ENCODE measurements at regions not wholly inside any gene's neighbourhood (a gene's known extent, or its start where the extent isn't known, plus 50 kb on each side); places are given as distances from the start of the nearest gene placed in this dataset.
A peak's percentile ranks its signal among the peaks of the same experiment; 100 is the strongest.

DNA sequence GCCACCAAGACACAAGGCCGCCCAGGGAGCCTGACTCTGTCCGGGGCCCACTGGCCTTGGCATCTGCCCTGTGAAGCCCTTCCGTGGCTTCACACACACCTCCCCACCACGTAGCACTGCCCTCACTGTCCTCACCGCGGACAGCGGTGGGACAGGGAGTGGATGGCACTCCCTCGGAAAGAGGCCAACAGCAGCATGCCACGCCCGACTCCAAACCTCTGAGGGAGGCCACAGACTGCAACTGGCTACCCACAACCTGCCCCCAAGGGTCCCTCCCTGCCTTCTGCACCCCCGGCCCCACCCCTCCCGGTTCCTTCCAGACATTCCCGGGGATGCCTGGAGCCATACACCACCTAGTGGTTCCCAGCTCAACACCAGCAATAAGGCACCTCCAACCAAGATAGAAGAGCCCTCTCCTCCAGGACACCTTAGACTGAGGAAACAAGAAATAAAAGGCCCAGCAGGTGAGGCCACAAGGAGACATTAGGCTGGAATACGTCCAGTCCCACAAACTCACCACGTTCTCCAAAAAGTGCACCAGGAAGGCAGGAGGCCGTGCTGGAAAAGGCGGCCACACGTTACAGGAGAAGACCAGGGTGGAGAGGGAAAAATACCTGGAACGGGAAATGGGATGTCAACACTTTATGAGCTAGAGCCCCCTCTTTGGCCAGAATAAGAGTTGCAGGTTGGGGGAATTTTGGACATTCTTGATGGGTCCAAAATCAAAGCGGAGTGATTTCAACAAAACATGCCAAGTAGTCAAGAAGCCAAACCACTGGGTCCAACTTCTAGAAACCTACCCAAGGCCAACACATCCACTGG lies 310.0 kb downstream of the SOX9 start:
- ATAC-seq: peak; percentile 64
- TF ChIP-seq ZFP30 (CRISPR knock-in tag; IDR thresholded peaks at IDR 0.05) (no peak), OSR1 (CRISPR knock-in tag; IDR thresholded peaks at IDR 0.05) (no peak), ISL1 (CRISPR knock-in tag; IDR thresholded peaks at IDR 0.05) (no peak), ZNF70 (CRISPR knock-in tag; IDR thresholded peaks at IDR 0.05) (no peak), ZNF565 (CRISPR knock-in tag; conservative IDR thresholded peaks at IDR 0.05; ENCODE audit: low read depth) (no peak), PPARA (CRISPR knock-in tag; IDR thresholded peaks at IDR 0.05; ENCODE audit: borderline replicate concordance) (no peak), ZC3H10 (CRISPR knock-in tag; IDR thresholded peaks at IDR 0.05) (no peak), RARB (CRISPR knock-in tag; IDR thresholded peaks at IDR 0.05) (no peak), GLIS3 (CRISPR knock-in tag; IDR thresholded peaks at IDR 0.05) (no peak), BACH2 (CRISPR knock-in tag; IDR thresholded peaks at IDR 0.05; ENCODE audit: borderline replicate concordance) (no peak)
- TF ChIP-seq, protein P1, sequence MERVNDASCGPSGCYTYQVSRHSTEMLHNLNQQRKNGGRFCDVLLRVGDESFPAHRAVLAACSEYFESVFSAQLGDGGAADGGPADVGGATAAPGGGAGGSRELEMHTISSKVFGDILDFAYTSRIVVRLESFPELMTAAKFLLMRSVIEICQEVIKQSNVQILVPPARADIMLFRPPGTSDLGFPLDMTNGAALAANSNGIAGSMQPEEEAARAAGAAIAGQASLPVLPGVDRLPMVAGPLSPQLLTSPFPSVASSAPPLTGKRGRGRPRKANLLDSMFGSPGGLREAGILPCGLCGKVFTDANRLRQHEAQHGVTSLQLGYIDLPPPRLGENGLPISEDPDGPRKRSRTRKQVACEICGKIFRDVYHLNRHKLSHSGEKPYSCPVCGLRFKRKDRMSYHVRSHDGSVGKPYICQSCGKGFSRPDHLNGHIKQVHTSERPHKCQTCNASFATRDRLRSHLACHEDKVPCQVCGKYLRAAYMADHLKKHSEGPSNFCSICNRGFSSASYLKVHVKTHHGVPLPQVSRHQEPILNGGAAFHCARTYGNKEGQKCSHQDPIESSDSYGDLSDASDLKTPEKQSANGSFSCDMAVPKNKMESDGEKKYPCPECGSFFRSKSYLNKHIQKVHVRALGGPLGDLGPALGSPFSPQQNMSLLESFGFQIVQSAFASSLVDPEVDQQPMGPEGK (CRISPR knock-in tag; IDR thresholded peaks at IDR 0.05; ENCODE audit: borderline replicate concordance): no peak
- TF ChIP-seq, protein P2, sequence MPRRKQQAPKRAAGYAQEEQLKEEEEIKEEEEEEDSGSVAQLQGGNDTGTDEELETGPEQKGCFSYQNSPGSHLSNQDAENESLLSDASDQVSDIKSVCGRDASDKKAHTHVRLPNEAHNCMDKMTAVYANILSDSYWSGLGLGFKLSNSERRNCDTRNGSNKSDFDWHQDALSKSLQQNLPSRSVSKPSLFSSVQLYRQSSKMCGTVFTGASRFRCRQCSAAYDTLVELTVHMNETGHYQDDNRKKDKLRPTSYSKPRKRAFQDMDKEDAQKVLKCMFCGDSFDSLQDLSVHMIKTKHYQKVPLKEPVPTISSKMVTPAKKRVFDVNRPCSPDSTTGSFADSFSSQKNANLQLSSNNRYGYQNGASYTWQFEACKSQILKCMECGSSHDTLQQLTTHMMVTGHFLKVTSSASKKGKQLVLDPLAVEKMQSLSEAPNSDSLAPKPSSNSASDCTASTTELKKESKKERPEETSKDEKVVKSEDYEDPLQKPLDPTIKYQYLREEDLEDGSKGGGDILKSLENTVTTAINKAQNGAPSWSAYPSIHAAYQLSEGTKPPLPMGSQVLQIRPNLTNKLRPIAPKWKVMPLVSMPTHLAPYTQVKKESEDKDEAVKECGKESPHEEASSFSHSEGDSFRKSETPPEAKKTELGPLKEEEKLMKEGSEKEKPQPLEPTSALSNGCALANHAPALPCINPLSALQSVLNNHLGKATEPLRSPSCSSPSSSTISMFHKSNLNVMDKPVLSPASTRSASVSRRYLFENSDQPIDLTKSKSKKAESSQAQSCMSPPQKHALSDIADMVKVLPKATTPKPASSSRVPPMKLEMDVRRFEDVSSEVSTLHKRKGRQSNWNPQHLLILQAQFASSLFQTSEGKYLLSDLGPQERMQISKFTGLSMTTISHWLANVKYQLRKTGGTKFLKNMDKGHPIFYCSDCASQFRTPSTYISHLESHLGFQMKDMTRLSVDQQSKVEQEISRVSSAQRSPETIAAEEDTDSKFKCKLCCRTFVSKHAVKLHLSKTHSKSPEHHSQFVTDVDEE (CRISPR knock-in tag; IDR thresholded peaks at IDR 0.05): no peak
- TF ChIP-seq, protein P3, sequence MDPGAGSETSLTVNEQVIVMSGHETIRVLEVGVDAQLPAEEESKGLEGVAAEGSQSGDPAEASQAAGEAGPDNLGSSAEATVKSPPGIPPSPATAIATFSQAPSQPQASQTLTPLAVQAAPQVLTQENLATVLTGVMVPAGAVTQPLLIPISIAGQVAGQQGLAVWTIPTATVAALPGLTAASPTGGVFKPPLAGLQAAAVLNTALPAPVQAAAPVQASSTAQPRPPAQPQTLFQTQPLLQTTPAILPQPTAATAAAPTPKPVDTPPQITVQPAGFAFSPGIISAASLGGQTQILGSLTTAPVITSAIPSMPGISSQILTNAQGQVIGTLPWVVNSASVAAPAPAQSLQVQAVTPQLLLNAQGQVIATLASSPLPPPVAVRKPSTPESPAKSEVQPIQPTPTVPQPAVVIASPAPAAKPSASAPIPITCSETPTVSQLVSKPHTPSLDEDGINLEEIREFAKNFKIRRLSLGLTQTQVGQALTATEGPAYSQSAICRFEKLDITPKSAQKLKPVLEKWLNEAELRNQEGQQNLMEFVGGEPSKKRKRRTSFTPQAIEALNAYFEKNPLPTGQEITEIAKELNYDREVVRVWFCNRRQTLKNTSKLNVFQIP (CRISPR knock-in tag; IDR thresholded peaks at IDR 0.05; ENCODE audit: borderline replicate concordance, low read depth): no peak

DNA sequence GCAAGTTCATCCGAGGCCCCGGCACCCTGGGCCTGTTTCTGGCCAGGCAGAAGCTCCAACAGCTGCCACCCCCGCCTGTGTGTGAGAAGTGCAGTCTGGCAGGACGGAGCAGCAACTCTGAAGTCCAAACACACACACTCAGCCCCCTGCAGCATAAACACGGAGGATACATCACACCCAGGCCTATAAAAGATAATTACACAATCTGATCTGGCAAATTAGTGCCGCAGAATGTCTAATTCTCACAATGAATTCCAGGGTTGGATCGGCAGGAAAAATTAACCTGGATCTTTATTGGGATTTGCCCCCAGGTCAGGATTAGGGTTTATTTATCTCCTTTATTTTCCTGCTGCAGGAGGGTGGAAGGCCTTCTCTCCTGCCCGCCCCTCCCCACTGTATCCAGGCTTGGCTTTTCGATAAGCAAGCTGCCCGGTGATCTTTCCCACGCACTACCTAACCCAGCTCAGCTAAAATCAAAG lies 311.4 kb downstream of the SOX9 start:
- peak; percentile 22; the same call in 1 of the 3 replicates for ATAC-seq
- TF ChIP-seq ZNF8 (CRISPR knock-in tag; IDR thresholded peaks at IDR 0.05) (no peak), RARB (CRISPR knock-in tag; IDR thresholded peaks at IDR 0.05) (no peak), ESRRG (CRISPR knock-in tag; IDR thresholded peaks at IDR 0.05) (no peak), ZFP3 (CRISPR knock-in tag; IDR thresholded peaks at IDR 0.05) (no peak), TCF4 (CRISPR knock-in tag; IDR thresholded peaks at IDR 0.05; ENCODE audit: borderline replicate concordance) (peak; percentile 55; the same call in 1 of the 2 replicates)

DNA sequence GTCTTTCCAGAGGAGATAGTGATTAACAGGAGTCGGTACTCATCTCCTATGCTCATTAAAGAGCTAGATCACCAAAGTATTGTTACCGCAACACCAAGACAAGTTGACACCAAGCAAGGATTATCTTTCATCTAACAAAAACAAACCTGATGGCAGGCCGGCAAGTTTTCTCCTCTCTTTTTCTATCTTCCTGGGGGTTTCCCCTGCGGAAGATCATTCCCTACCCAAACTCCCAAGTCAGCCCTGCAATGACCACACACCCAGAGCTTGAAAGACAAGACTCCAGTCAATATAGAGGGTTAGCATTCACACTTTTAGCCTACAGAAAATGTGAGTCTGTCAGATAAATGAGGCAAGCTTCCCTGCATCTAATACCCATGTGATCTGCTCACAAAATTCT lies 312.1 kb downstream of the SOX9 start:
- TF ChIP-seq, protein P4, sequence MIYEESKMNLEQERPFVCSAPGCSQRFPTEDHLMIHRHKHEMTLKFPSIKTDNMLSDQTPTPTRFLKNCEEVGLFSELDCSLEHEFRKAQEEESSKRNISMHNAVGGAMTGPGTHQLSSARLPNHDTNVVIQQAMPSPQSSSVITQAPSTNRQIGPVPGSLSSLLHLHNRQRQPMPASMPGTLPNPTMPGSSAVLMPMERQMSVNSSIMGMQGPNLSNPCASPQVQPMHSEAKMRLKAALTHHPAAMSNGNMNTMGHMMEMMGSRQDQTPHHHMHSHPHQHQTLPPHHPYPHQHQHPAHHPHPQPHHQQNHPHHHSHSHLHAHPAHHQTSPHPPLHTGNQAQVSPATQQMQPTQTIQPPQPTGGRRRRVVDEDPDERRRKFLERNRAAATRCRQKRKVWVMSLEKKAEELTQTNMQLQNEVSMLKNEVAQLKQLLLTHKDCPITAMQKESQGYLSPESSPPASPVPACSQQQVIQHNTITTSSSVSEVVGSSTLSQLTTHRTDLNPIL (CRISPR knock-in tag; IDR thresholded peaks at IDR 0.05; ENCODE audit: low read depth): no peak
- no peak for TF ChIP-seq SNAI2 (CRISPR knock-in tag; IDR thresholded peaks at IDR 0.05)
- TF ChIP-seq ZNF70 (CRISPR knock-in tag; IDR thresholded peaks at IDR 0.05): no peak
- TF ChIP-seq ESRRG (CRISPR knock-in tag; IDR thresholded peaks at IDR 0.05): no peak
- no peak for TF ChIP-seq ZNF565 (CRISPR knock-in tag; conservative IDR thresholded peaks at IDR 0.05; ENCODE audit: low read depth)
- TF ChIP-seq ISL1 (CRISPR knock-in tag; IDR thresholded peaks at IDR 0.05): no peak
- no peak for TF ChIP-seq RARB (CRISPR knock-in tag; IDR thresholded peaks at IDR 0.05)
- TF ChIP-seq, protein P3 (CRISPR knock-in tag; IDR thresholded peaks at IDR 0.05; ENCODE audit: borderline replicate concordance, low read depth): no peak
- TF ChIP-seq ZFP30 (CRISPR knock-in tag; IDR thresholded peaks at IDR 0.05): no peak
- no peak for TF ChIP-seq TCF4 (CRISPR knock-in tag; IDR thresholded peaks at IDR 0.05; ENCODE audit: borderline replicate concordance)
- no peak for TF ChIP-seq BACH2 (CRISPR knock-in tag; IDR thresholded peaks at IDR 0.05; ENCODE audit: borderline replicate concordance)
- TF ChIP-seq ZC3H10 (CRISPR knock-in tag; IDR thresholded peaks at IDR 0.05): no peak
- no peak for TF ChIP-seq PPARA (CRISPR knock-in tag; IDR thresholded peaks at IDR 0.05; ENCODE audit: borderline replicate concordance)
- TF ChIP-seq TOX (CRISPR knock-in tag; IDR thresholded peaks at IDR 0.05; ENCODE audit: borderline replicate concordance): no peak
- no peak for TF ChIP-seq OSR1 (CRISPR knock-in tag; IDR thresholded peaks at IDR 0.05)
- TF ChIP-seq, protein P5, sequence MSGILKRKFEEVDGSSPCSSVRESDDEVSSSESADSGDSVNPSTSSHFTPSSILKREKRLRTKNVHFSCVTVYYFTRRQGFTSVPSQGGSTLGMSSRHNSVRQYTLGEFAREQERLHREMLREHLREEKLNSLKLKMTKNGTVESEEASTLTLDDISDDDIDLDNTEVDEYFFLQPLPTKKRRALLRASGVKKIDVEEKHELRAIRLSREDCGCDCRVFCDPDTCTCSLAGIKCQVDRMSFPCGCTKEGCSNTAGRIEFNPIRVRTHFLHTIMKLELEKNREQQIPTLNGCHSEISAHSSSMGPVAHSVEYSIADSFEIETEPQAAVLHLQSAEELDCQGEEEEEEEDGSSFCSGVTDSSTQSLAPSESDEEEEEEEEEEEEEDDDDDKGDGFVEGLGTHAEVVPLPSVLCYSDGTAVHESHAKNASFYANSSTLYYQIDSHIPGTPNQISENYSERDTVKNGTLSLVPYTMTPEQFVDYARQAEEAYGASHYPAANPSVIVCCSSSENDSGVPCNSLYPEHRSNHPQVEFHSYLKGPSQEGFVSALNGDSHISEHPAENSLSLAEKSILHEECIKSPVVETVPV (CRISPR knock-in tag; IDR thresholded peaks at IDR 0.05): no peak
- no peak for TF ChIP-seq ZFP3 (CRISPR knock-in tag; IDR thresholded peaks at IDR 0.05)
- no peak for TF ChIP-seq CSDC2 (CRISPR knock-in tag; IDR thresholded peaks at IDR 0.05)
- ATAC-seq: no peak
